ENCODE measurements at regions not wholly inside any gene's neighbourhood (a gene's known extent, or its start where the extent isn't known, plus 50 kb on each side); places are given as distances from the start of the nearest gene placed in this dataset.

DNA sequence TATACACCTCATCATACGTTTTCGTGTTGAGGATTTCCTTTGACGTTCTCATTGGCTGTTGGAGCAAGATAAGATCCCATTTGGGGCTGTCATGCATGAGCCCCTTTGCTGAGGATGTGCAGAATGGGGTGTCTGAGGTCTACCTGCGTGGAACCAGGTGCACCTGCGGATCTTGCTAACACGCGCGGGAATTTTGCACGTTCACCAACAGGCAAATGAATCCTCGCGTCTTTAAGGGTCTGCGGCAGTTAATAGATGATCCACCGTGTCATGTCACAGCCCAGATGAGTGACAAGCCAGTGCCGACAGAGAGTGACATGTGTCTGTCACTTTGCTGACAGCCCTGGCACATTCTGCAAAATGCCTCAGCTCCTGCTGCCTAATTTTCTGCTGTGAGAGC is 56.3 kb upstream of the SHOX start:
- TF ChIP-seq, protein P1, sequence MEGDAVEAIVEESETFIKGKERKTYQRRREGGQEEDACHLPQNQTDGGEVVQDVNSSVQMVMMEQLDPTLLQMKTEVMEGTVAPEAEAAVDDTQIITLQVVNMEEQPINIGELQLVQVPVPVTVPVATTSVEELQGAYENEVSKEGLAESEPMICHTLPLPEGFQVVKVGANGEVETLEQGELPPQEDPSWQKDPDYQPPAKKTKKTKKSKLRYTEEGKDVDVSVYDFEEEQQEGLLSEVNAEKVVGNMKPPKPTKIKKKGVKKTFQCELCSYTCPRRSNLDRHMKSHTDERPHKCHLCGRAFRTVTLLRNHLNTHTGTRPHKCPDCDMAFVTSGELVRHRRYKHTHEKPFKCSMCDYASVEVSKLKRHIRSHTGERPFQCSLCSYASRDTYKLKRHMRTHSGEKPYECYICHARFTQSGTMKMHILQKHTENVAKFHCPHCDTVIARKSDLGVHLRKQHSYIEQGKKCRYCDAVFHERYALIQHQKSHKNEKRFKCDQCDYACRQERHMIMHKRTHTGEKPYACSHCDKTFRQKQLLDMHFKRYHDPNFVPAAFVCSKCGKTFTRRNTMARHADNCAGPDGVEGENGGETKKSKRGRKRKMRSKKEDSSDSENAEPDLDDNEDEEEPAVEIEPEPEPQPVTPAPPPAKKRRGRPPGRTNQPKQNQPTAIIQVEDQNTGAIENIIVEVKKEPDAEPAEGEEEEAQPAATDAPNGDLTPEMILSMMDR (IDR thresholded peaks at IDR 0.05; ENCODE audit: low read depth, low read length, poor library complexity, severe bottlenecking), result no peak
- no peak for TF ChIP-seq EZH2phosphoT487 (IDR thresholded peaks at IDR 0.05; ENCODE audit: borderline replicate concordance, low read length)
